MG63 (cell line): ENCODE measurements at regions not wholly inside any gene's neighbourhood (a gene's known extent, or its start where the extent isn't known, plus 50 kb on each side); places are given as distances from the start of the nearest gene placed in this dataset.
"Not testable (repeated sequence)": the region's sequence is repeated elsewhere in the genome, so short reads cannot be mapped to it uniquely, and the experiment has no call there.

Experiments
- DNase-seq: peaks from one replicate; pipeline ENCODE4 v3.0.0-alpha.2; 2020
- H3K27me3 ChIP-seq: fragments of 250-450 bp; sonication (Bioruptor Pico); 2 replicates; pipeline ENCODE4 v1.5.1; 2020; ENCODE audit warnings: mild to moderate bottlenecking, moderate library complexity
- H3K36me3 ChIP-seq: fragments of 250-450 bp; sonication (Bioruptor Pico); 2 replicates; pipeline ENCODE4 v1.5.1; 2020; ENCODE audit warnings: mild to moderate bottlenecking, moderate library complexity
- H3K4me3 ChIP-seq: fragments of 250-450 bp; sonication (Bioruptor Pico); 2 replicates; pipeline ENCODE4 v1.5.1; 2020; ENCODE audit warnings: mild to moderate bottlenecking, moderate library complexity
- H3K9me3 ChIP-seq: fragments of 250-450 bp; sonication (Bioruptor Pico); 2 replicates; pipeline ENCODE4 v1.5.1; 2020; ENCODE audit warnings: mild to moderate bottlenecking, moderate library complexity

DNA sequence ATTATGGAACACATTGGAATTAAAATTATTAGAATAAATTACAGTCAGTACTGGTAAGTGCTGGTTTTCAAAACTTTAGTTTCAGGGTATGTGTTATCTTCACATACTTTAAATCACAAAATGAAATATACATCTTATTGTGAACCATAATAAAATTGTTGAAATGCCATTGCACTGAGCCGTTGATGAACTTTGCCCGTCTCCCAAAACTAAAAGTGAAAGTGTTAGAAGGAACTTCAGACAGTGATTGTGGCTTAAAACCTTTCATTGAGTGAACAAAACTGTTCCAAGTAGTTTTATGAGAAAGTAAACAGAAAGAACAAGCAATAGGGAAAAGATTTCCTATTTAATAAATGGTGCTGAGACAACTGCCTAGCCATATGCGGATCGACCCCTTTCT is 811.6 kb downstream of the PLCL1 start:
- Histone ChIP-seq H3K27me3 (no peaks in the 10 kb centered on the region), H3K4me3 (peak overlapping the region; percentile 36), H3K9me3 (no peaks in the 10 kb centered on the region), H3K36me3 (no peaks in the 10 kb centered on the region)
- peak; percentile 3 for DNase-seq

DNA sequence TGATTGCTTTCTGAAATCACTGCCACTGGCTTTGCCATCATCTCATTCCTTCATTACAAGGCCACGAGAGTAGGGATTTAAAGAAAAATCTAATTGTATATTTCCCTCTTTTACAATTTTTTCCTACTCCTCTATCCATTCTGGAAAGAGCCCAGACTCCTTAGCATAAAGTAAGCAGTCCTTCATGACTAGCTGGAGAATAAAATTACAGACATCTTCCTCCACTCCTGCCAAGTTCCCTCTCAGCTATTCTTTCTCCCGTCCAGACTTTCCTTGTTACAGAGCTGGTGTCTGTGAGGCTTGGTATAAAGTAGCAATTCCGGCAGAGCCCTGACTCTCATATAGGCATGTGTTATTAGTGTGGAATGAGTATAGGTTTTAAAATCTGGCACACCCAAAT is 806.8 kb downstream of the PLCL1 start:
- Histone ChIP-seq H3K4me3 (no peak overlapping the region), H3K36me3 (no peaks in the 10 kb centered on the region), H3K27me3 (no peaks in the 10 kb centered on the region), H3K9me3 (no peaks in the 10 kb centered on the region)
- no peak for DNase-seq

DNA sequence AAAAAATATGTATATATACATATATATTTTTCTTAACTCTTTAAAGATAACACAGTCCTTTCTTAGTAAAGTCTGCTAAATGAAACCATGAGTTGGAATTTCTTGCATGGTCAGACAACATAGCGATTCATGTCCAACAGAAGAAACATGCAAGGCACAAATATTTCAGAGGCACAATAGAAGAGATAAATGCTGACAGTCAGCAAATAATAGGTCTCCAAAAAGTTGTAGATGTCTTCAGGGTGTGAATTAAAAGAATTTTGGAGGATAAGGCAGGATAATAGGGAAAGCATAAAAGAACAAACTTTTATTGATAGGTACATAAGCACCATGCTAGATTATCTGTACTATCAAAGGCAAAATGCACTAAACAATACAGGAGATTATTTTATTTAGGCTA is 800.2 kb downstream of the PLCL1 start:
- H3K27me3 ChIP-seq = no peaks in the 10 kb centered on the region
- DNase-seq = no peak
- no peaks in the 10 kb centered on the region for H3K36me3 ChIP-seq
- H3K9me3 ChIP-seq = no peaks in the 10 kb centered on the region
- no peak overlapping the region for H3K4me3 ChIP-seq

DNA sequence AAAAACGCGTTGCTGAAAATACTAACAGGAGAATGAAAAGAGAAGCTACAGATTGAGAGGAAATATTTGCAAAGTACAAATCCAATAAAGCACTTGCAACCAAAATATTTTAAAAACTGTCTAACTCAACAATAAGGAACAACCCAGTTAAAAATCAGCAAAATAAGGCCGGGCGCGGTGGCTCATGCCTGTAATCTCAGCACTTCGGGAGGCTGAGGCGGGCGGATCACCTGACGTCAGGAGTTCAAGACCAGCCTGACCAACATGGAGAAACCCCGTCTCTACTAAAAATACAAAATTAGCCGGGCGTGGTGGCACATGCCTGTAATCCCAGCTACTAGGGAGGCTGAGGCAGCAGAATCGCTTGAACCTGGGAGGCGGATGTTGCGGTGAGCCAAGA is 798.6 kb downstream of the PLCL1 start:
- H3K27me3 ChIP-seq, H3K9me3 ChIP-seq, H3K4me3 ChIP-seq, DNase-seq, H3K36me3 ChIP-seq: not testable (repeated sequence)

DNA sequence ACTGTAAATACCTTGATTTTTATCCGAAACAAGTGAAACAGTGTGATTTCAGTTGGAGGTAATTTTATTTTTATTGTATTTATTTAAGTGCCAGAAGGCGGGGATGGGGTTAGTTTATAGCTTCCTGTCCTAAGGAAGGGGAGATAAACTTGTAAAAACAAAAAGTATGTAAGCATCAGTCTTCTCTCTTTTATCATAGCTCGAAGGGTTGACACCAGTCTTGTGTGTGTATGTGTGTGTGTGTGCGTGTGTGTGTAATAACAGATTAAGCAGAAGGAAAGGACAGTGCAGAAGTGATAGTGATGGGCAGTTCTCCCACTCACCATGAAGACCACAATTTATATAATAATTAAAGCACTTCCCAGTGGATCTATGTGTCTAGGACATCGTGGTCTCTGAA is 793.3 kb downstream of the PLCL1 start:
- H3K27me3 ChIP-seq = 0 out of 2 replicates have a peak, but pooled peaks cover 2% of the 10 kb centered on the region
- no peaks in the 10 kb centered on the region for H3K9me3 ChIP-seq
- DNase-seq = no peak
- no peaks in the 10 kb centered on the region for H3K36me3 ChIP-seq
- H3K4me3 ChIP-seq = no peak overlapping the region

DNA sequence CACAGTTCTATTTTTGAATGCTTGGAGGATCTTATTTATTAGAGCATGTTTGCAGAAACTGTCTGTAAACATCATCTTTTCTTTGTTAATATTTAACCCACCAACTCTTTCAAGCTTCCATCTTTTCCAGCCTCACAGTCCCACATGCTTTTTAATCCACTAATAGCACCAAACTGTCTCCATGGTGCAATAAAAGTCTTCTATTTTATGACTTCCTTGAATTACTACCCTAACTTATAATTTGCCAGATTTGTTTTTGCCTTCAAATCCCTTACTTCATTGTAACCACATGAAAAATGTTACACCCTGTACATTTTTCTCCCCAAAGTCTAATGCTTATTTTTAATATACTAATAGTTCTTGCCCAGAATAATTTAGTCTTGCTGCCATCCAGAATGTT is 792.6 kb downstream of the PLCL1 start:
- H3K27me3 ChIP-seq = 0 out of 2 replicates have a peak, but pooled peaks cover 2% of the 10 kb centered on the region
- H3K9me3 ChIP-seq = no peaks in the 10 kb centered on the region
- no peaks in the 10 kb centered on the region for H3K36me3 ChIP-seq
- no peak overlapping the region for H3K4me3 ChIP-seq
- no peak for DNase-seq

DNA sequence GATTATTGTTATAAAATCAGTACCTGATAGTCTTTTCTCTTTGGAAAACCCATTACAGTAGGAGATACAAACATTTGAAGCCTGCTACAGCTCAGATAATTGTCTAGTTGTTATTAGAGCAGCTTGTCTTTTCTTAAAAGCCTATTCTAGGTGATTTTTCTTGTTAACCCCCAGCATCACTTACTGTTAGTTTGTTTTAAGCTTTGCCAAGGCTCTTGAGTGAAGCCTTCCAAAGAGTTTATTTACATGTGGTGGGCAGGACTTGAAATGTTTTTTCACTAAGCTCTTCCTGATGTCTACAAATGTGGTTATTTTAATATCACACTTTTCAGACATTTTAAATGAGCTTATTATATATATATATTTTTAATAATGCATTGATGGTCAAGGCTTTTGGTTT is 791.3 kb downstream of the PLCL1 start:
- no peak for DNase-seq
- Histone ChIP-seq H3K36me3 (no peaks in the 10 kb centered on the region), H3K9me3 (no peaks in the 10 kb centered on the region), H3K4me3 (no peak overlapping the region), H3K27me3 (0 out of 2 replicates have a peak, but pooled peaks cover 2% of the 10 kb centered on the region)

DNA sequence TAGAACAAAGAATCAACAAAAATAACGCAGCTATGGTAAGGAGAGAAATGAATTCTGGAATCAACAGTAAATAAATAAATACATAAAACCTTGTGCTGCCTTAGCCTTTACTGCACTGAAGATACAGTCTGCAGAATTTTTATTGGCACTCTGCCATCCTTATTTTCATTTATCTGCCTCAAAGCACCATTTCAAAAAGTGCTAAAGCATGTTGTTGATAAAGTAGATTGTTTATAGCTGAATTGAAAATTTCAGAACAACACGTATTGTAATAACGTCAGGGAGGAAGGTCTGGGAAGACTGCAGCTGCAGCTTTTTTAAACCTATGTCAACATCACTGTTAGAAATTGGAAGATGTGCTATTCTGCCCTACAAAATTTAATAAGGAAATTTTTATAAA is 787.2 kb downstream of the PLCL1 start:
- H3K36me3 ChIP-seq = no peaks in the 10 kb centered on the region
- no peak overlapping the region for H3K4me3 ChIP-seq
- H3K9me3 ChIP-seq = no peaks in the 10 kb centered on the region
- no peak for DNase-seq
- H3K27me3 ChIP-seq = 0 out of 2 replicates have a peak, but pooled peaks cover 2% of the 10 kb centered on the region

DNA sequence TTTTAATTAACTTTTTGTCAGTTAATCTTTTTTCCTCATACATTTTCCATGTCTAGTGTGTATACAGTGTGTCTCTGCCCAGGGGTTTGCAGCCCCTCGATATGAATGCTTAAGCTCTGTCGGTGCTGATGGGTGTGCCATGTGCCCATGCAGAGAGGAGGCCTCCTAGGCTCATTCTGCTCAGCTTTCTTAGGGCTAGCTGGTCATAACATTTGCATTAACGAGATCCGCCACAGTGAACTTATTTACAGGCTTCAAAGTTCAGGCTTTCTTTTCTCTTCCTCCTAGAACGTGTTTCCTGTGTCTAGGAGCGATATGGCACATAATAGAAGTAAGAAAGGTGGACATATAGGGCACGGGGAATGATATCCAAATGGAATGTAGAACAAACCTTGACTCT is 783.3 kb downstream of the PLCL1 start:
- no peak overlapping the region for H3K4me3 ChIP-seq
- DNase-seq = no peak
- no peaks in the 10 kb centered on the region for H3K9me3 ChIP-seq
- no peaks in the 10 kb centered on the region for H3K27me3 ChIP-seq
- H3K36me3 ChIP-seq = no peaks in the 10 kb centered on the region

DNA sequence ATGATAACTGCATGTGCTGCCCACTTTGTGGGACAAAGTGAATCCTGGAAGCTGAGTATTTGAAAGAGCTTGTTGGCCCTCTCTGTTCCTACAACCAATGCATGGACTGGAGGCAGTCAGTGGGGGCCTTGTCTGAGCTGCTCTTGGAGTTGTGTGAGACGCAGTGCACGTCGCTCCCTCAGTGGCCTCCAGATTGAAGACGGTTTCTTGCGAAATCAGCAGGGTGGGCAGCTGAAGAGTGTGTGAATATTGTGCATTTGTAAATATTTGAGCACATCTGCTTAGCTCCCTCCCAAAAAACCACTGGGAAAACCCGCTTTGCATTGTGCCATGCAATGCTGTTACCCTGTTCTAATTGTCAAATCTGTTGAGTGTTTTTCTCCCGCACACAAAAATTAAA is 782.8 kb downstream of the PLCL1 start:
- Histone ChIP-seq H3K27me3 (no peaks in the 10 kb centered on the region), H3K36me3 (no peaks in the 10 kb centered on the region), H3K9me3 (no peaks in the 10 kb centered on the region), H3K4me3 (no peak overlapping the region)
- DNase-seq = no peak

DNA sequence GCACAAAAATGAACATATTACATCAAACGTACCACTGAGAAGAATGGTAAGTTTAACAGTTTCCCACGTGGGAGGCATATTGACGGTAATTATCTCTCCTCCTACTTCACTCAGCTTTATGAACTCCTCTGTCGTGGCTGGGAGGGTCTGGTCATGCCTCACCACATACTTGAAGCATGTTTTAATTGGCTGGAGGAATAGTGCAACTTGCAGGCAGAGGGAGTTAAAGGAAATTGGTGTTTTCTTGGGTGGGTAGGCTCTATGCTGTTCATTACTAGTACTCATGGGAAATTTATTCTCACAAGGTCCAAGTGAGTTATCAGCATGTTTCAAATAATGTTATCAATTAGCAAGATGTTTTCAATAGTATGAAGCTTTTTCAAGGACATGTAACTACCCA is 767.0 kb downstream of the PLCL1 start:
- DNase-seq = no peak
- Histone ChIP-seq H3K27me3 (no peaks in the 10 kb centered on the region), H3K4me3 (no peak overlapping the region), H3K36me3 (no peaks in the 10 kb centered on the region), H3K9me3 (no peaks in the 10 kb centered on the region)

DNA sequence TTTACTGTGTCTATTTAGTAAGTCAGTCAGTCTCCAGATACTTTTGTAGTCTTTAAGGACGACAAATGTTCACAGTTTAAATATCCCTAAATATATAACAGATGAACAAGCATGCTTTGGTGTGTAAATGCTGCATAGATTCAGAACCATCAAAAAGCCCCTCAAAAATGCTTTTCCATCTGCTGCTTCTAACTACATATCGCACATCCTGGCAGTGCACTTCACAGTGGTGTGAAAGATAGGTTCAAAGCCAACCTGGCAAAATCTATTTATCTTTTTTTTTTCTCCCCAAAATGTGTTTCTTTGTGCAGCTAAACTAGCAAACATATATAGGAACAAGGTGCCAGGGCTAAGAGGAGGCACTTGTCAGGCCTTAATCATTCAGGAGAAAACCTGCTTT is 753.8 kb downstream of the PLCL1 start:
- Histone ChIP-seq H3K27me3 (no peaks in the 10 kb centered on the region), H3K9me3 (0 out of 2 replicates have a peak, but pooled peaks cover 2% of the 10 kb centered on the region), H3K36me3 (no peaks in the 10 kb centered on the region), H3K4me3 (no peak overlapping the region)
- DNase-seq = no peak

DNA sequence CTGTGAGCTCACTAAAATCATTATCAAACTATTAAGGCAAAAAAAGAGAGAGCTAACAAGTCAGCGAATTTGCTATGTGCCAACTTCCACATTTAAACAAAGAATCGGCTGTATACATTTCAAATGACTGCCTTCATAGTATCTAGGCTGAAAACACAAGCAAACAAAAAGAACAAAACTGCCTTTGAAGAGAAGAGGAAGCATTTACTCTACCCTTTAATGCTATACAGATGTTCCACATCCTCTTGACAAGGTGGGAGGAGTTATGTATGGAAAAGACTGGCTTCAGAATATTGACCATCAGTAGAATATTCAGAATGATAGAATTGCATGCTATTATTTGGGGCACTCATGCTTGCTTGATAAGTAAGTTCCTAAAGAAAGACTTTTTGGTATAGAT is 741.7 kb downstream of the PLCL1 start:
- H3K27me3 ChIP-seq = no peaks in the 10 kb centered on the region; the same call in 1 of the 2 replicates
- no peaks in the 10 kb centered on the region for H3K9me3 ChIP-seq
- H3K36me3 ChIP-seq = no peaks in the 10 kb centered on the region
- no peak overlapping the region for H3K4me3 ChIP-seq
- no peak for DNase-seq

DNA sequence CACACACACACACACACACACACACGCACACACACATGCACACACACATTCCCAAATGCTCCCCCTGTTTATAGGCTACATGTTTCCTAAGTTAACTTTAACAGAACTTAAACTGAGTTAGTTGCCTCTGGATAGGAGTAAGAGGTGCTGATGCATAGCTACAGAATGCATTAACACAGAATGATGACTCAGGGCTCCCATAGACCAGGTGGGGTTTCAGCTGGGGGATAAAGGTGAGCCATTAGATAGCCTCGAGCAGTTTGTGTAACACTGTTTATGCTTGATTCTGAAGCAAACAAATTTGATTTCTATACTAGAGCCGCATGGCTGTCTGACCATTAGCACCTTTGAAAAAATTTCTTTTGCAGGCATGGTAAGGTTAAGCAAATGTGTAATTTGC is 741.0 kb downstream of the PLCL1 start:
- no peak for DNase-seq
- H3K27me3 ChIP-seq = no peaks in the 10 kb centered on the region; the same call in 1 of the 2 replicates
- no peaks in the 10 kb centered on the region for H3K36me3 ChIP-seq
- no peak overlapping the region for H3K4me3 ChIP-seq
- H3K9me3 ChIP-seq = no peaks in the 10 kb centered on the region

DNA sequence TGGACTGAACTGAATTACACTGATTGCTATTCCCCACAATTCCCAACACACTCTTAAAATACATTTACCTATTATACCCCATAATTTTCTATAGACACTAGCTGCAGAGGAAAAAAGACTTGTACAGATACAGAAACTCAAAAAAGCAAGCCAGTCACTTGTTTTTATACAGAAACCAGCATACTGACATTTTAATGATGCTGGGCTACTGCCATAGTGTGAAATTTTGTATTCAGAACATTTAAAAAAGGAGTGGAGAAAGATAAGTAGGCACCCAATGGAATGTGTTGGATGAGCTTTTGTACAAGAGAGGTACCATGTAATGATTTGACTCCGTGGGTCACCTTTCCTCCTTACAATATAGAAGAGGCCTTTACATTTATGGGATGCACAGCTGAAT is 740.1 kb downstream of the PLCL1 start:
- H3K4me3 ChIP-seq = no peak overlapping the region
- H3K27me3 ChIP-seq = no peaks in the 10 kb centered on the region; the same call in 1 of the 2 replicates
- no peaks in the 10 kb centered on the region for H3K36me3 ChIP-seq
- no peak for DNase-seq
- no peaks in the 10 kb centered on the region for H3K9me3 ChIP-seq

DNA sequence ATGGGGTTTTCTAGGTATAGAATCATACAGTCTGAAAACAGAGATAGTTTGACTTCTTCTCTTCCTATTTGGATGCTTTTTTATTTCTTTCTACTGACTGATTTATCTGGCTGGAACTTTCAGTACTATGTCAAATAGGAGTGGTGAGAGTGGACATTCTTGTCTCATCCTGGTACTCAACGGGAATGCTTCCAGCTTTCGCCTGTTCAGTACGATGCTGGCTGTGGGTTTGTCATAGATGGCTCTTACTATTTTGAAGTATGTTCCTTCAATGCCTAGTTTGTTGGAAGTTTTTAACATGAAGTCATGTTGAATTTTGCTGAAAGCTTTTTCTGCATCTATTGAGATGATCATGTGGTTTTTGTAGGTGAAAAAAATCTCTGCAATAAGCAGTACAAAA is 730.4 kb downstream of the PLCL1 start:
- Histone ChIP-seq H3K4me3 (no peak overlapping the region), H3K27me3 (0 out of 2 replicates have a peak, but pooled peaks cover 2% of the 10 kb centered on the region), H3K36me3 (no peaks in the 10 kb centered on the region), H3K9me3 (no peaks in the 10 kb centered on the region)
- DNase-seq = no peak

DNA sequence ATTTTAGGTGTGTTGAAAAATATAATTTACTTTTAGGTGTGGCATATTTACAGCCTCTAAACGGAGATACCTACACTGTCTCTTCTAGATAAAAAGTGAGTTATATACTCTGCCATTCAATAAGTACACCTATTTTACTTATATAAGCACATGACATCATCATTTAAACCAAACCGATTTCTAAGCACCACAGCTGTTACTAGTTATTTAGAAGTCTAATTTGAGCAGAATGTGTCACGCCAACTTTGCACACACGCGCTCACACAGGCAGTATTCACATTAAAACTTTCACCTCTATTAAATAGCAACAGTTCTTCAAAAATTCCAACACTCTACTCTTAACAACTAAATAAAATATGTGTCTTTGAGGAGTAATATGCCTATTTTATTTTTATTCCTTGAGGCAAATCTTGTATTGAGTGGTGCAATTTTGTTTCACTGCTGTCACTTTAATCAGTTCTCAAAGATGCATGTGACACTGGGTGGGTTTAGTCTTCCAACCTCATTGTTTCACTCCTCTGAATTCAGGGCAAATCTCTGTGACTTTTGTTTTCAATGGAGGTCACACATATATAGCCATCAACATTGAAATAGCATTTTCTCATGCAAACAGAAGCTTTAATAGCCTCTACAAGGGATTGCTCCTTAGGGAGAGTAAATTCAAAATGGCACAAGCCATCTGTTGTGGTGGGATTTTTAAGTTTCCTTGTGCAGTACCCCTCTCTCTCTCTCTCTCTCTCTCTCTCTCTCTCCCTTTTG is 721.0 kb downstream of the PLCL1 start:
- Histone ChIP-seq H3K4me3 (no peak overlapping the region), H3K9me3 (no peaks in the 10 kb centered on the region)

DNA sequence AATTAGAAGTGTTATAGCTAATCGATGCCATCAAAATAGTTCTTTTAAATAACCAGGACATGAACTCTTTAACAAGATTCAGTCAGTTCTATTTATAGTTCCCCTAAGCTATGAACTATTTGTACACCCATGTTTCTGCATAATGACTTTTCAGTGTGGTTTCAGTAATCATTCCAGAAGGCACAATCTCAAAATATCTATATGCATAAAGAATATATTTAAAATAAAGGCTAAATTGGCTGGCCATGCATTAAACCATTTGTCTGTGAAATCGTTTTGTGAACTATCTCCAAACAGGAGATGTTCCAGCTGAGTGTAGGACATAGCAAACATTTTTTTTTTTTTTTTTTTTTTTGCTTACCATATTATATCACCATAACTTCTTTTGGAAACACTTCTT is 719.3 kb downstream of the PLCL1 start:
- Histone ChIP-seq H3K4me3 (no peak overlapping the region), H3K36me3 (no peaks in the 10 kb centered on the region), H3K27me3 (no peaks in the 10 kb centered on the region), H3K9me3 (no peaks in the 10 kb centered on the region)
- no peak for DNase-seq

More for the DNA sequence above, 721.0 kb downstream of the PLCL1 start:
- no peak for DNase-seq
- Histone ChIP-seq H3K36me3 (no peaks in the 10 kb centered on the region), H3K27me3 (no peaks in the 10 kb centered on the region)
